Endothelial cell of umbilical vein (primary cell): ENCODE measurements at regions not wholly inside any gene's neighbourhood (a gene's known extent, or its start where the extent isn't known, plus 50 kb on each side); places are given as distances from the start of the nearest gene placed in this dataset.

Experiments
- EZH2 ChIP-seq: IDR thresholded peaks from 2 replicates; pipeline ENCODE4 v1.6.1; 2012; ENCODE audit warnings: borderline replicate concordance, low read depth, mild to moderate bottlenecking, moderate library complexity, low read length, inconsistent platforms; ENCODE audit not compliant: severe bottlenecking
- FOS ChIP-seq: IDR thresholded peaks from 2 replicates; pipeline ENCODE4 v1.6.1; 2011; ENCODE audit warnings: mild to moderate bottlenecking, low read length, moderate library complexity, borderline replicate concordance; ENCODE audit not compliant: insufficient read depth
- GATA2 ChIP-seq: IDR thresholded peaks from 2 replicates; pipeline ENCODE4 v1.7.0; 2011; ENCODE audit warnings: low read depth, mild to moderate bottlenecking, moderate library complexity, mixed read lengths, low read length; ENCODE audit not compliant: insufficient read length, insufficient read depth
- JUN ChIP-seq: IDR thresholded peaks from 2 replicates; pipeline ENCODE4 v1.6.1; 2011; ENCODE audit warnings: borderline replicate concordance, low read depth; ENCODE audit not compliant: insufficient read length, insufficient read depth
- MYC ChIP-seq: IDR thresholded peaks from one replicate; pipeline ENCODE4 v1.6.1; 2011; ENCODE audit warnings: mild to moderate bottlenecking, low read depth, low read length
- POLR2A ChIP-seq: IDR thresholded peaks from 2 replicates; pipeline ENCODE4 v1.6.1; 2012; ENCODE audit warnings: low read depth, mild to moderate bottlenecking, control low read depth, low read length
- POLR2AphosphoS5 ChIP-seq: IDR thresholded peaks from 2 replicates; pipeline ENCODE4 v1.6.1; 2012; ENCODE audit warnings: low read depth, mild to moderate bottlenecking, control low read depth, low read length, moderate library complexity; ENCODE audit not compliant: insufficient read depth
- TF ChIP-seq, protein P1 (sequence below), 2 donors: IDR thresholded peaks; 1 replicate in 1 of 2; 2 replicates in 1 of 2; pipeline ENCODE4 v1.5.1; 2011; ENCODE audit warnings: low read length in 2 of 2, mild to moderate bottlenecking in 2 of 2, moderate library complexity in 2 of 2, control low read depth in 1 of 2, inconsistent platforms in 1 of 2, low read depth in 1 of 2; ENCODE audit not compliant: insufficient read depth in 1 of 2; ENCODE audit errors: extremely low read depth in 1 of 2
- TF ChIP-seq, protein P2 (sequence below): IDR thresholded peaks from 2 replicates; pipeline ENCODE4 v1.6.1; 2011; ENCODE audit not compliant: insufficient read depth, insufficient read length

DNA sequence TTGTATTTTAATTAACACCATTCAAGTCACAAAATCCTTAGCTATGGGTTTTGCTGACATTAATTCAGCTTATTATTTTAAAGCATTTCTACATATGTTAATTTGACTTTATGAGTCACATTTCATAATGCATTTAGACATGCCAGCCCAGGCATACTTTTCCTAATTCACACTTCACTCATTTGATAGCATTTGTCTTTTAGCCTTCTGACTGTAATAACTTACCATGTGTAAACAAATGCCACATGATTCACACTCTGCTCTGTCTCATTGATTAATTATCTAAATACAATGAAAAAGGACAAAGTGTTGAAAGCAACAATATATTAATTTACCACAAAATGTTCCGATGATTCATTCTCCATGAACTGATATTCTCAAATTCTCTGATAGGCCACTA lies 927.8 kb upstream of the EPHA6 start:
- TF ChIP-seq, protein P1, sequence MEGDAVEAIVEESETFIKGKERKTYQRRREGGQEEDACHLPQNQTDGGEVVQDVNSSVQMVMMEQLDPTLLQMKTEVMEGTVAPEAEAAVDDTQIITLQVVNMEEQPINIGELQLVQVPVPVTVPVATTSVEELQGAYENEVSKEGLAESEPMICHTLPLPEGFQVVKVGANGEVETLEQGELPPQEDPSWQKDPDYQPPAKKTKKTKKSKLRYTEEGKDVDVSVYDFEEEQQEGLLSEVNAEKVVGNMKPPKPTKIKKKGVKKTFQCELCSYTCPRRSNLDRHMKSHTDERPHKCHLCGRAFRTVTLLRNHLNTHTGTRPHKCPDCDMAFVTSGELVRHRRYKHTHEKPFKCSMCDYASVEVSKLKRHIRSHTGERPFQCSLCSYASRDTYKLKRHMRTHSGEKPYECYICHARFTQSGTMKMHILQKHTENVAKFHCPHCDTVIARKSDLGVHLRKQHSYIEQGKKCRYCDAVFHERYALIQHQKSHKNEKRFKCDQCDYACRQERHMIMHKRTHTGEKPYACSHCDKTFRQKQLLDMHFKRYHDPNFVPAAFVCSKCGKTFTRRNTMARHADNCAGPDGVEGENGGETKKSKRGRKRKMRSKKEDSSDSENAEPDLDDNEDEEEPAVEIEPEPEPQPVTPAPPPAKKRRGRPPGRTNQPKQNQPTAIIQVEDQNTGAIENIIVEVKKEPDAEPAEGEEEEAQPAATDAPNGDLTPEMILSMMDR (IDR thresholded peaks at IDR 0.05; ENCODE audit: extremely low read depth in 1 of 2, insufficient read depth in 1 of 2, low read depth in 1 of 2, low read length in 2 of 2) = no peak
- TF ChIP-seq JUN (no peak), POLR2A (no peak), MYC (no peak), POLR2AphosphoS5 (no peak), EZH2 (no peak), FOS (no peak), GATA2 (no peak)
- TF ChIP-seq, protein P2, sequence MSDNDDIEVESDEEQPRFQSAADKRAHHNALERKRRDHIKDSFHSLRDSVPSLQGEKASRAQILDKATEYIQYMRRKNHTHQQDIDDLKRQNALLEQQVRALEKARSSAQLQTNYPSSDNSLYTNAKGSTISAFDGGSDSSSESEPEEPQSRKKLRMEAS = no peak
